IMR-90 (cell line): ENCODE measurements at regions not wholly inside any gene's neighbourhood (a gene's known extent, or its start where the extent isn't known, plus 50 kb on each side); places are given as distances from the start of the nearest gene placed in this dataset.

Source experiments
- ATAC-seq: fragments of 200-7000 bp; cut with Tn5 transposase; 2 replicates; pipeline ENCODE4 v1.9.1; 2020; ENCODE audit warnings: low read depth, mild to moderate bottlenecking, moderate library complexity
- BruUV-seq: library from RNA; stranded (reverse); fragments of 400-500 nt; replicated peaks from 2 replicates; lab custom pipeline; 2021; lab: Mats Ljungman, UMichigan
- CTCF ChIA-PET: fragments of 300-600 bp; formaldehyde crosslinking; extraction: SDS; loops from one replicate; lab custom pipeline; 2021; ENCODE audit warnings: antibody characterized with exemption; lab: Yijun Ruan, JAX
- POLR2A ChIA-PET: fragments of 300-600 bp; sonication (Branson Sonifier 250); formaldehyde crosslinking; loops from one replicate; lab custom pipeline; 2022; ENCODE audit warnings: antibody characterized with exemption; ENCODE audit not compliant: unreplicated experiment; lab: Charles Lee
- DNase-seq: peaks from one replicate; pipeline ENCODE4 v3.0.0; 2013
- H2AFZ ChIP-seq: replicated peaks from 2 replicates; pipeline ENCODE3; 2013; ENCODE audit warnings: low read length, mild to moderate bottlenecking; ENCODE audit not compliant: poor library complexity
- H2AK5ac ChIP-seq: 2 replicates; pipeline ENCODE4 v1.6.1; 2013; ENCODE audit warnings: low read depth, low read length, inconsistent platforms
- H2AK9ac ChIP-seq: replicated peaks from 2 replicates; pipeline ENCODE3; 2013; ENCODE audit warnings: mild to moderate bottlenecking, low read depth, low read length, moderate library complexity; ENCODE audit not compliant: poor library complexity
- H2BK120ac ChIP-seq: 2 replicates; pipeline ENCODE4 v1.6.1; 2013; ENCODE audit warnings: low read depth, low read length, inconsistent platforms
- H2BK15ac ChIP-seq: 3 replicates; pipeline ENCODE4 v1.6.1; 2013; ENCODE audit warnings: low read depth, low read length, inconsistent platforms
- H2BK20ac ChIP-seq: 2 replicates; pipeline ENCODE4 v1.6.1; 2013; ENCODE audit warnings: low read depth, mild to moderate bottlenecking, inconsistent platforms, low read length, moderate library complexity
- H2BK5ac ChIP-seq: 2 replicates; pipeline ENCODE4 v1.6.1; 2013; ENCODE audit warnings: mild to moderate bottlenecking, low read depth, low read length, inconsistent platforms; ENCODE audit not compliant: poor library complexity, severe bottlenecking
- H3K14ac ChIP-seq: replicated peaks from 2 replicates; pipeline ENCODE4 v1.6.1; 2013; ENCODE audit warnings: low read depth, low read length, inconsistent platforms
- H3K18ac ChIP-seq: 2 replicates; pipeline ENCODE4 v1.6.1; 2013; ENCODE audit warnings: low read depth, low read length, control low read depth
- H3K23ac ChIP-seq: 2 replicates; pipeline ENCODE4 v1.6.1; 2013; ENCODE audit warnings: low read depth, low read length, inconsistent platforms
- H3K27ac ChIP-seq: 2 replicates; pipeline ENCODE4 v1.5.1; 2013; ENCODE audit warnings: mild to moderate bottlenecking, control low read depth, low read length; ENCODE audit not compliant: insufficient read depth
- H3K27me3 ChIP-seq: 2 replicates; pipeline ENCODE4 v1.6.1; 2013; ENCODE audit warnings: low read length; ENCODE audit not compliant: control insufficient read depth, insufficient read depth
- H3K36me3 ChIP-seq: 2 replicates; pipeline ENCODE4 v1.6.1; 2013; ENCODE audit warnings: low read length, mixed read lengths; ENCODE audit not compliant: control insufficient read depth, insufficient read depth
- H3K4ac ChIP-seq: 2 replicates; pipeline ENCODE4 v1.6.1; 2013; ENCODE audit warnings: low read depth, low read length, inconsistent platforms
- H3K4me1 ChIP-seq: 2 replicates; pipeline ENCODE4 v1.6.1; 2013; ENCODE audit warnings: low read length, mixed read lengths; ENCODE audit not compliant: control insufficient read depth, insufficient read depth
- H3K4me2 ChIP-seq: 2 replicates; pipeline ENCODE4 v1.6.1; 2013; ENCODE audit warnings: low read depth, mild to moderate bottlenecking, control low read depth, low read length, moderate library complexity
- H3K4me3 ChIP-seq: 2 replicates; pipeline ENCODE4 v1.5.1; 2013; ENCODE audit warnings: low read depth, mild to moderate bottlenecking, control low read depth, low read length, moderate library complexity; ENCODE audit not compliant: insufficient read depth
- H3K56ac ChIP-seq: 2 replicates; pipeline ENCODE4 v1.6.1; 2013; ENCODE audit warnings: low read length, inconsistent platforms; ENCODE audit not compliant: insufficient read depth; ENCODE audit errors: extremely low read depth
- H3K79me1 ChIP-seq, 2 experiments: 2 replicates each; pipeline ENCODE4 v1.6.1; 2013; ENCODE audit warnings: low read length in 2 of 2, inconsistent platforms in 1 of 2, low read depth in 1 of 2
- H3K9ac ChIP-seq: 2 replicates; pipeline ENCODE4 v1.6.1; 2013; ENCODE audit warnings: low read depth, low read length, control low read depth
- H3K9me1 ChIP-seq: 2 replicates; pipeline ENCODE4 v1.6.1; 2013; ENCODE audit warnings: low read length, inconsistent platforms; ENCODE audit not compliant: insufficient read depth
- H3K9me3 ChIP-seq: 2 replicates; pipeline ENCODE4 v1.6.1; 2013; ENCODE audit warnings: low read length; ENCODE audit not compliant: control insufficient read depth, insufficient read depth
- H4K20me1 ChIP-seq: 2 replicates; pipeline ENCODE4 v1.6.1; 2013; ENCODE audit warnings: low read length, inconsistent platforms; ENCODE audit not compliant: insufficient read depth
- H4K5ac ChIP-seq: 2 replicates; pipeline ENCODE4 v1.6.1; 2013; ENCODE audit warnings: mild to moderate bottlenecking, low read depth, low read length, control low read depth
- H4K8ac ChIP-seq, 2 experiments: 2 replicates each; pipeline ENCODE4 v1.6.1; 2013; ENCODE audit warnings: low read depth in 2 of 2, low read length in 2 of 2, control low read depth in 1 of 2, inconsistent platforms in 1 of 2
- H4K91ac ChIP-seq: 2 replicates; pipeline ENCODE4 v1.6.1; 2013; ENCODE audit warnings: low read depth, low read length, inconsistent platforms; ENCODE audit not compliant: insufficient read depth
- BHLHE40 ChIP-seq: fragments of 150-350 bp; IDR thresholded peaks from 2 replicates; pipeline ENCODE4 v1.6.1; 2016; ENCODE audit warnings: mild to moderate bottlenecking, low read depth, low read length
- CEBPB ChIP-seq: IDR thresholded peaks from 2 replicates; pipeline ENCODE4 v1.6.1; 2012; ENCODE audit warnings: low read depth, low read length, improper control_type of control experiment
- CHD1 ChIP-seq: IDR thresholded peaks from 2 replicates; pipeline ENCODE4 v1.6.1; 2012; ENCODE audit warnings: low read depth, low read length, improper control_type of control experiment
- CTCF ChIP-seq: conservative IDR thresholded peaks from 2 replicates; pipeline ENCODE4 v1.5.1; 2012; ENCODE audit warnings: mild to moderate bottlenecking, low read depth, low read length, improper control_type of control experiment
- ELK1 ChIP-seq: fragments of 150-350 bp; IDR thresholded peaks from 2 replicates; pipeline ENCODE4 v1.6.1; 2016; ENCODE audit warnings: low read depth, mild to moderate bottlenecking, low read length, moderate library complexity, borderline replicate concordance
- FOS ChIP-seq: fragments of 150-350 bp; IDR thresholded peaks from 2 replicates; pipeline ENCODE4 v1.6.1; 2016; ENCODE audit warnings: low read depth, low read length
- MAFK ChIP-seq: IDR thresholded peaks from 2 replicates; pipeline ENCODE4 v1.6.1; 2012; ENCODE audit warnings: low read depth, low read length, improper control_type of control experiment
- MAZ ChIP-seq: IDR thresholded peaks from 2 replicates; pipeline ENCODE4 v1.6.1; 2012; ENCODE audit warnings: low read depth, mild to moderate bottlenecking, low read length, improper control_type of control experiment, moderate library complexity, borderline replicate concordance
- MXI1 ChIP-seq: IDR thresholded peaks from 2 replicates; pipeline ENCODE4 v1.6.1; 2012; ENCODE audit warnings: low read depth, mild to moderate bottlenecking, low read length, moderate library complexity, borderline replicate concordance
- NFE2L2 ChIP-seq: fragments of 150-350 bp; IDR thresholded peaks from 2 replicates; pipeline ENCODE4 v1.6.1; 2016; ENCODE audit warnings: low read depth, mild to moderate bottlenecking, low read length
- POLR2A ChIP-seq: IDR thresholded peaks from 2 replicates; pipeline ENCODE4 v1.6.1; 2012; ENCODE audit warnings: mild to moderate bottlenecking, low read depth, low read length
- RAD21 ChIP-seq: IDR thresholded peaks from 2 replicates; pipeline ENCODE4 v1.6.1; 2012; ENCODE audit warnings: low read length, improper control_type of control experiment
- RCOR1 ChIP-seq: IDR thresholded peaks from 2 replicates; pipeline ENCODE4 v1.6.1; 2012; ENCODE audit warnings: mild to moderate bottlenecking, low read length, improper control_type of control experiment; ENCODE audit not compliant: insufficient replicate concordance
- RFX5 ChIP-seq: IDR thresholded peaks from 2 replicates; pipeline ENCODE4 v1.8.0; 2012; ENCODE audit warnings: low read depth, mild to moderate bottlenecking, low read length, moderate library complexity
- SMC3 ChIP-seq: fragments of 150-350 bp; IDR thresholded peaks from 2 replicates; pipeline ENCODE4 v1.6.1; 2016; ENCODE audit warnings: low read depth, mild to moderate bottlenecking, antibody characterized with exemption, low read length, moderate library complexity
- USF2 ChIP-seq: fragments of 150-350 bp; IDR thresholded peaks from 2 replicates; pipeline ENCODE4 v1.6.1; 2017; ENCODE audit warnings: mild to moderate bottlenecking, antibody characterized with exemption, low read length, low read depth
- WGBS, 2 experiments: methylation state at CpG; one replicate each; pipeline versions ENCODE4 v1.1.5 to v1.1.7; 2013; ENCODE audit warnings: missing lambda C conversion rate in 2 of 2; ENCODE audit not compliant: insufficient read length in 1 of 2; ENCODE audit errors: extremely low coverage in 2 of 2; 5-methylcytosine and 5-hydroxymethylcytosine counted together
- dilution Hi-C: fragments of 300-500 bp; cut with HindIII; formaldehyde crosslinking; loops from one replicate; pipeline ENCODE4 v1.14.3; 2018; ENCODE audit warnings: low sequenced_read_pairs; ENCODE audit not compliant: unreplicated experiment
- in situ Hi-C: fragments of 300-500 bp; cut with MboI; formaldehyde crosslinking; loops from 3 replicates; pipeline ENCODE4 v1.14.3; 2019; ENCODE audit warnings: low sequenced_read_pairs, inconsistent platforms, mixed read lengths
- intact Hi-C: fragments of 100-400 bp; cut with micrococcal nuclease; formaldehyde crosslinking; loops from 2 replicates; pipeline ENCODE4 v1.10.0; 2022

- H3K9ac ChIP-seq: no peak overlapping the region
- H3K27ac ChIP-seq: no peak overlapping the region; the same call in 1 of the 2 replicates
- in situ Hi-C loops: no loop called here
- H4K8ac ChIP-seq: peak overlapping the region in 1 of 2 experiments; percentile 9; a peak in 1 of 4 replicates
- H3K4ac ChIP-seq: peak overlapping the region; percentile 43; the same call in 1 of the 2 replicates
- ATAC-seq: peak; percentile 14
- H3K56ac ChIP-seq: no peak overlapping the region
- peak overlapping the region; percentile 52; the same call in 1 of the 2 replicates for H2BK20ac ChIP-seq
- H3K4me1 ChIP-seq: no peaks in the 10 kb centered on the region; the same call in 1 of the 2 replicates
- peak overlapping the region; percentile 55 for H2BK5ac ChIP-seq
- no peak overlapping the region for H2AFZ ChIP-seq
- H3K79me1 ChIP-seq: no peaks in the 10 kb centered on the region
- H4K5ac ChIP-seq: peak overlapping the region; percentile 79; the same call in 1 of the 2 replicates
- H3K27me3 ChIP-seq: no peaks in the 10 kb centered on the region
- no peak overlapping the region for H3K4me3 ChIP-seq
- H2AK9ac ChIP-seq: no peak overlapping the region
- H4K91ac ChIP-seq: no peak overlapping the region
- no TSS peak for BruUV-seq
- CTCF ChIA-PET: no interaction called here
- peak overlapping the region; percentile 30 for H2BK120ac ChIP-seq
- peak overlapping the region; percentile 91 for H3K18ac ChIP-seq
- no peak overlapping the region for H3K4me2 ChIP-seq
- POLR2A ChIA-PET: no interaction called here
- H3K23ac ChIP-seq: 0 out of 2 replicates have a peak overlapping the region, but pooled peaks have one; percentile 34
- DNase-seq: no peak
- H2BK15ac ChIP-seq: no peak overlapping the region
- H3K14ac ChIP-seq: 0 out of 2 replicates have a peak overlapping the region, but pooled peaks have one; percentile 50
- TF ChIP-seq CEBPB (no peak), SMC3 (no peak), BHLHE40 (no peak), CTCF (no peak), FOS (no peak), RCOR1 (no peak), CHD1 (no peak), NFE2L2 (no peak), RFX5 (no peak), MAFK (no peak), RAD21 (no peak), POLR2A (no peak), USF2 (no peak), ELK1 (no peak), MXI1 (no peak), MAZ (no peak)
- no peaks in the 10 kb centered on the region for H4K20me1 ChIP-seq
- H3K9me1 ChIP-seq: no peaks in the 10 kb centered on the region
- no peak overlapping the region for H2AK5ac ChIP-seq
- intact Hi-C loops: no loop called here
- no peaks in the 10 kb centered on the region for H3K36me3 ChIP-seq
- dilution Hi-C loops: no loop called here
- no CpG with 5 or more reads among the region's 1 CpG for WGBS, 2 experiments
- no peaks in the 10 kb centered on the region for H3K9me3 ChIP-seq
Observed at GRCh38 chr9:116039312-116039711, 114.3 kb upstream of the PAPPA start.
